Sigmoid colon (tissue), 6 donors: ENCODE measurements at regions not wholly inside any gene's neighbourhood (a gene's known extent, or its start where the extent isn't known, plus 50 kb on each side); places are given as distances from the start of the nearest gene placed in this dataset.

Experiments
- DNase-seq: peaks from one replicate; pipeline ENCODE4 v3.0.0-alpha.2; 2019
- H3K27ac ChIP-seq, 4 donors: fragments of 200-600 bp; sonication (generic); one replicate each; pipeline ENCODE4 v1.5.1; 2016 to 2019; ENCODE audit warnings: mild to moderate bottlenecking in 1 of 4
- H3K27me3 ChIP-seq, 3 donors: fragments of 200-600 bp; sonication (generic); one replicate each; pipeline ENCODE4 v1.5.1; 2019; ENCODE audit warnings: mild to moderate bottlenecking in 1 of 3
- H3K36me3 ChIP-seq, 4 donors: fragments of 200-600 bp; sonication (generic); one replicate each; pipeline ENCODE4 v1.5.1; 2016 to 2019
- H3K4me1 ChIP-seq, 4 donors: fragments of 200-600 bp; sonication (generic); one replicate each; pipeline ENCODE4 v1.5.1; 2017 to 2019
- H3K4me3 ChIP-seq, 4 donors: fragments of 200-600 bp; sonication (generic); one replicate each; pipeline ENCODE4 v1.5.1; 2017 to 2019; ENCODE audit warnings: mild to moderate bottlenecking in 2 of 4, moderate library complexity in 1 of 4
- H3K9me3 ChIP-seq, 4 donors: fragments of 200-600 bp in 3 of 4; sonication (generic) in 3 of 4; one replicate each; pipeline versions ENCODE4 v1.5.1 to v1.6.1; 2013 to 2019
- CTCF ChIP-seq, 4 experiments: fragments of 450-650 bp in 3 of 4; fragments of 200-600 bp in 1 of 4; IDR thresholded peaks; one replicate each; pipeline ENCODE4 v1.5.1; 2016 to 2019; ENCODE audit warnings: antibody characterized with exemption in 4 of 4, mild to moderate bottlenecking in 3 of 4, moderate library complexity in 2 of 4
- EP300 ChIP-seq, 4 donors: sonication (generic); formaldehyde crosslinking; IDR thresholded peaks; one replicate each; pipeline ENCODE4 v1.6.1; 2017; ENCODE audit warnings: antibody characterized with exemption in 4 of 4
- POLR2A ChIP-seq, 2 donors: fragments of 450-650 bp; IDR thresholded peaks; one replicate each; pipeline ENCODE4 v1.6.1; 2016; ENCODE audit warnings: antibody characterized with exemption in 2 of 2, mild to moderate bottlenecking in 2 of 2, moderate library complexity in 2 of 2
- POLR2AphosphoS5 ChIP-seq, 4 donors: sonication (generic); formaldehyde crosslinking; IDR thresholded peaks; one replicate each; pipeline ENCODE4 v1.6.1; 2017; ENCODE audit warnings: antibody characterized with exemption in 4 of 4
- WGBS, 2 donors: extraction: QIAGEN DNeasy Blood & Tissue Kit; methylation state at CpG; one replicate each; pipeline ENCODE4 v1.1.7; 2013; 5-methylcytosine and 5-hydroxymethylcytosine counted together
- intact Hi-C: fragments of 100-400 bp; cut with DNase I; formaldehyde crosslinking; loops from one replicate; pipeline ENCODE4 v1.15.1; 2023
- donor health status: healthy with polysubstance abuse.
- donor health status: healthy.

- Histone ChIP-seq H3K27ac (peak overlapping the region in 1 of 4 donors; percentile 2), H3K9me3 (no peaks in the 10 kb centered on the region), H3K36me3 (no peaks in the 10 kb centered on the region), H3K4me3 (no peak overlapping the region), H3K27me3 (no peaks in the 10 kb centered on the region), H3K4me1 (peaks cover 0 to 18% (median 12%) of the 10 kb centered on the region in 4 donors)
- 47 to 57% methylated on average over 4 of the region's 4 CpGs for WGBS, 2 donors
- no peak for DNase-seq
- no peak for TF ChIP-seq POLR2AphosphoS5 (IDR thresholded peaks at IDR 0.05)
- no peak for TF ChIP-seq CTCF (IDR thresholded peaks at IDR 0.05)
- no peak for TF ChIP-seq EP300 (IDR thresholded peaks at IDR 0.05)
- no peak for TF ChIP-seq POLR2A (IDR thresholded peaks at IDR 0.05)
- intact Hi-C loops = no loop called here
These were observed 129.3 kb upstream of the EPB41L4A start for GRCh38 chr5:112548246-112548881.

- intact Hi-C loops = no loop called here
- Histone ChIP-seq H3K4me1 (peaks cover 0 to 18% (median 12%) of the 10 kb centered on the region in 4 donors), H3K27me3 (no peaks in the 10 kb centered on the region), H3K27ac (no peak overlapping the region), H3K4me3 (no peak overlapping the region), H3K9me3 (no peaks in the 10 kb centered on the region), H3K36me3 (no peaks in the 10 kb centered on the region)
- 49 to 58% methylated on average over 4 of the region's 4 CpGs for WGBS, 2 donors
- no peak for DNase-seq
- TF ChIP-seq POLR2AphosphoS5 (IDR thresholded peaks at IDR 0.05) = no peak
- TF ChIP-seq EP300 (IDR thresholded peaks at IDR 0.05) = no peak
These were observed 130.1 kb upstream of the EPB41L4A start for GRCh38 chr5:112549127-112549526.

- TF ChIP-seq POLR2A (IDR thresholded peaks at IDR 0.05) = no peak
- no peak for TF ChIP-seq EP300 (IDR thresholded peaks at IDR 0.05)
- no peak for TF ChIP-seq POLR2AphosphoS5 (IDR thresholded peaks at IDR 0.05)
- no peak for TF ChIP-seq CTCF (IDR thresholded peaks at IDR 0.05)
- intact Hi-C loops = loop anchor here (5.0 kb wide), 3 partner anchors 58 to 373 kb away; partner anchors contain the start of gene REEP5
- H3K9me3 ChIP-seq = no peaks in the 10 kb centered on the region
- H3K4me1 ChIP-seq = peaks cover 0 to 18% (median 12%) of the 10 kb centered on the region in 4 donors
- H3K4me3 ChIP-seq = no peak overlapping the region
- no peak for DNase-seq
- no peaks in the 10 kb centered on the region for H3K36me3 ChIP-seq
- H3K27ac ChIP-seq = no peak overlapping the region
- 38 to 76% methylated on average over 2 of the region's 2 CpGs for WGBS, 2 donors
- H3K27me3 ChIP-seq = no peaks in the 10 kb centered on the region
These were observed 130.6 kb upstream of the EPB41L4A start for GRCh38 chr5:112549605-112550166.

- peak overlapping the region in 2 of 4 donors; percentile 21 to 25 for H3K27ac ChIP-seq
- H3K4me1 ChIP-seq = peaks cover 0 to 18% (median 12%) of the 10 kb centered on the region in 4 donors
- H3K4me3 ChIP-seq = no peak overlapping the region
- no peak for DNase-seq
- 29 to 49% methylated on average over 5 of the region's 5 CpGs for WGBS, 2 donors
- intact Hi-C loops = loop anchor here (1.0 to 5.0 kb wide), 4 partner anchors 56 to 371 kb away; partner anchors contain the start of gene REEP5
- no peaks in the 10 kb centered on the region for H3K36me3 ChIP-seq
- H3K27me3 ChIP-seq = no peaks in the 10 kb centered on the region
- H3K9me3 ChIP-seq = no peaks in the 10 kb centered on the region
- TF ChIP-seq POLR2AphosphoS5 (IDR thresholded peaks at IDR 0.05) (no peak), CTCF (IDR thresholded peaks at IDR 0.05) (peak; percentile 51 to 78 (median 68))
These were observed 132.4 kb upstream of the EPB41L4A start for GRCh38 chr5:112551419-112552032.

- no peak for DNase-seq
- TF ChIP-seq EP300 (IDR thresholded peaks at IDR 0.05) = no peak
- peaks cover 0 to 18% (median 12%) of the 10 kb centered on the region in 4 donors for H3K4me1 ChIP-seq
- no peak overlapping the region for H3K4me3 ChIP-seq
- WGBS, 2 donors = 51 to 79% methylated on average over 9 of the region's 9 CpGs
- H3K27ac ChIP-seq = no peak overlapping the region
- no peaks in the 10 kb centered on the region for H3K36me3 ChIP-seq
- no peaks in the 10 kb centered on the region for H3K9me3 ChIP-seq
- intact Hi-C loops = loop anchor here (5.0 kb wide), 3 partner anchors 55 to 370 kb away; partner anchors contain the start of gene REEP5
- no peaks in the 10 kb centered on the region for H3K27me3 ChIP-seq
These were observed 133.1 kb upstream of the EPB41L4A start for GRCh38 chr5:112552216-112552615.
